Neural cell (in vitro differentiated cells): ENCODE measurements at regions not wholly inside any gene's neighbourhood (a gene's known extent, or its start where the extent isn't known, plus 50 kb on each side); places are given as distances from the start of the nearest gene placed in this dataset.

Experiments used
- CTCF ChIP-seq: fragments of 450-650 bp; IDR thresholded peaks from 2 replicates; pipeline ENCODE4 v1.5.1; 2014; ENCODE audit warnings: antibody characterized with exemption, mild to moderate bottlenecking, moderate library complexity; ENCODE audit not compliant: poor library complexity, severe bottlenecking
- EP300 ChIP-seq: fragments of 450-650 bp; conservative IDR thresholded peaks from 2 replicates; pipeline ENCODE4 v1.6.1; 2014; ENCODE audit warnings: antibody characterized with exemption, mild to moderate bottlenecking, moderate library complexity; ENCODE audit not compliant: poor library complexity, severe bottlenecking
- EZH2 ChIP-seq: fragments of 200-600, 300-800 bp; shearing (Covaris generic), sonication (generic); IDR thresholded peaks from 2 replicates; pipeline ENCODE4 v1.6.1; 2014; ENCODE audit warnings: antibody characterized with exemption, low read length, borderline replicate concordance, mild to moderate bottlenecking; ENCODE audit not compliant: insufficient read depth, poor library complexity, severe bottlenecking
- POLR2AphosphoS5 ChIP-seq: IDR thresholded peaks from 2 replicates; pipeline ENCODE4 v1.6.1; 2012
- SMC3 ChIP-seq: fragments of 450-650 bp; conservative IDR thresholded peaks from 2 replicates; pipeline ENCODE4 v1.6.1; 2014; ENCODE audit warnings: antibody characterized with exemption, mild to moderate bottlenecking, moderate library complexity; ENCODE audit not compliant: poor library complexity
- TAF1 ChIP-seq: IDR thresholded peaks from 2 replicates; pipeline ENCODE4 v1.6.1; 2012; ENCODE audit warnings: low read depth

GRCh38 chr2:228642861-228643260, 461.4 kb upstream of the SPHKAP start:
- TF ChIP-seq CTCF (no peak), POLR2AphosphoS5 (no peak), EZH2 (no peak), SMC3 (no peak), TAF1 (no peak), EP300 (no peak)
